ENCODE measurements at regions not wholly inside any gene's neighbourhood (a gene's known extent, or its start where the extent isn't known, plus 50 kb on each side); places are given as distances from the start of the nearest gene placed in this dataset.
"Not testable (repeated sequence)": the region's sequence is repeated elsewhere in the genome, so short reads cannot be mapped to it uniquely, and the experiment has no call there.

DNA sequence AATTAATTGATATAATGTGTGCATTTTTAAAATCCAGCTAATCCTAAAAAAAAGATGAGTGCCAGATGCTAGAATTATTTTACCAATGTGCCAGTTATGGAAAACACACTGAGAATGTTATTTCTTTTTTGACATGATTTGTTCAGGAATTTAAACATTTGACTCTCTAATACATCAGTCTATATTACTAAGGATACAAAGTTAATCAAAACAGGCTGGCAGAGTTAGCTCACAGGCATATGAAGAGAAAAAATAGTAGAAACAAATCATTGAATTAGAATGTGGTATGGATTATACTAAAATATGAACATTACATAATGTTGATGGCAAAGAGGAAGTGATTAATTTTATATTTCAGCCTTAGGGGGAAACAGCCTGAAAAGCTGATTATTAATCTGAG, 368.3 kb upstream of the GJE1 start:
- Histone ChIP-seq H3K36me3 (ENCODE audit: insufficient read depth, low read length) (no peaks in the 10 kb centered on the region), H3K4me1 (ENCODE audit: low read length) (no peaks in the 10 kb centered on the region), H3K9me3 (ENCODE audit: low read length) (peaks cover 6% of the 10 kb centered on the region; the same call in 1 of the 2 replicates), H3K27me3 (ENCODE audit: low read length) (no peaks in the 10 kb centered on the region), H3K4me3 (ENCODE audit: low read length) (no peak overlapping the region), H4K20me1 (ENCODE audit: insufficient read depth, low read depth, low read length) (no peaks in the 10 kb centered on the region), H3K4me2 (ENCODE audit: low read depth, low read length, poor library complexity, severe bottlenecking) (no peak overlapping the region), H2AFZ (ENCODE audit: low read length) (no peak overlapping the region), H3K9ac (ENCODE audit: low read length) (no peak overlapping the region), H3K9me2 (replicated peaks; ENCODE audit: insufficient read depth, low read length) (no peaks in the 10 kb centered on the region), H3K27ac (ENCODE audit: low read length) (no peak overlapping the region), H3K79me2 (ENCODE audit: low read length) (no peaks in the 10 kb centered on the region)
- no peak for DNase-seq

- Histone ChIP-seq H2AFZ (ENCODE audit: low read length) (no peak overlapping the region), H3K4me2 (ENCODE audit: low read depth, low read length, poor library complexity, severe bottlenecking) (no peak overlapping the region), H3K27ac (ENCODE audit: low read length) (no peak overlapping the region), H3K4me1 (ENCODE audit: low read length) (no peaks in the 10 kb centered on the region), H3K27me3 (ENCODE audit: low read length) (no peaks in the 10 kb centered on the region), H3K9me3 (ENCODE audit: low read length) (peaks cover 5% of the 10 kb centered on the region; the same call in 1 of the 2 replicates), H3K36me3 (ENCODE audit: insufficient read depth, low read length) (no peaks in the 10 kb centered on the region), H4K20me1 (ENCODE audit: insufficient read depth, low read depth, low read length) (no peaks in the 10 kb centered on the region), H3K4me3 (ENCODE audit: low read length) (no peak overlapping the region), H3K79me2 (ENCODE audit: low read length) (no peaks in the 10 kb centered on the region), H3K9ac (ENCODE audit: low read length) (no peak overlapping the region), H3K9me2 (replicated peaks; ENCODE audit: insufficient read depth, low read length) (no peaks in the 10 kb centered on the region)
- DNase-seq = peak; percentile 16
Measured at GRCh38 chr6:141758430-141758829, 374.3 kb upstream of the GJE1 start.

GRCh38 chr6:141753180-141753579, 379.5 kb upstream of the GJE1 start:
- peak; percentile 20 for DNase-seq
- Histone ChIP-seq H4K20me1 (ENCODE audit: insufficient read depth, low read depth, low read length) (no peaks in the 10 kb centered on the region), H3K27me3 (ENCODE audit: low read length) (no peaks in the 10 kb centered on the region), H3K4me2 (ENCODE audit: low read depth, low read length, poor library complexity, severe bottlenecking) (no peak overlapping the region), H3K36me3 (ENCODE audit: insufficient read depth, low read length) (no peaks in the 10 kb centered on the region), H3K9me3 (ENCODE audit: low read length) (peaks cover 5% of the 10 kb centered on the region; the same call in 1 of the 2 replicates), H3K27ac (ENCODE audit: low read length) (no peak overlapping the region), H3K4me1 (ENCODE audit: low read length) (no peaks in the 10 kb centered on the region), H2AFZ (ENCODE audit: low read length) (no peak overlapping the region), H3K79me2 (ENCODE audit: low read length) (no peaks in the 10 kb centered on the region), H3K4me3 (ENCODE audit: low read length) (no peak overlapping the region), H3K9me2 (replicated peaks; ENCODE audit: insufficient read depth, low read length) (no peaks in the 10 kb centered on the region), H3K9ac (ENCODE audit: low read length) (no peak overlapping the region)

DNA sequence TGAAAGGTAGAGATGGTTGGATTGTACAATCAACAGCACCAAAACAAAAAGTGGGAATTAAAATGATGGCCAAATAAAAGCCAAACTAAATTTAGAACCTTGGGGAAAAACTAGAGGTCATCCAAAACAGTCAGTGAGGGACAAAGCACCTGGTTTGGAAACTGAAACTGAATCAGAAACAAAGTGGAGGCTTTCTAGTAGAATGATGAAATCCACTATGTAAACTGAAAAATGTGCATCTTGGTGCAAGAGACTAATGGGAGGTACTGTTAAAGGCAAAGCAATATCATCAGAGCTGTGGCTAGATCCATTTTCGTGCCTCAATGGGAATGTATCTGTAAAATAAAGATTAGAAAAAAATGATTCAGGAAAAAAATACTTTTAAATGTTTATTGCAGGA, 380.0 kb upstream of the GJE1 start:
- Histone ChIP-seq H3K4me2 (ENCODE audit: low read depth, low read length, poor library complexity, severe bottlenecking) (no peak overlapping the region), H3K79me2 (ENCODE audit: low read length) (no peaks in the 10 kb centered on the region), H3K4me3 (ENCODE audit: low read length) (no peak overlapping the region), H3K27me3 (ENCODE audit: low read length) (no peaks in the 10 kb centered on the region), H3K4me1 (ENCODE audit: low read length) (no peaks in the 10 kb centered on the region), H2AFZ (ENCODE audit: low read length) (no peak overlapping the region), H4K20me1 (ENCODE audit: insufficient read depth, low read depth, low read length) (no peaks in the 10 kb centered on the region), H3K9ac (ENCODE audit: low read length) (no peak overlapping the region), H3K9me2 (replicated peaks; ENCODE audit: insufficient read depth, low read length) (no peaks in the 10 kb centered on the region), H3K36me3 (ENCODE audit: insufficient read depth, low read length) (no peaks in the 10 kb centered on the region), H3K9me3 (ENCODE audit: low read length) (peaks cover 5% of the 10 kb centered on the region; the same call in 1 of the 2 replicates), H3K27ac (ENCODE audit: low read length) (no peak overlapping the region)
- DNase-seq = peak; percentile 22

- not testable (repeated sequence) for DNase-seq; H4K20me1 ChIP-seq (ENCODE audit: insufficient read depth, low read depth, low read length); H3K36me3 ChIP-seq (ENCODE audit: insufficient read depth, low read length); H3K4me2 ChIP-seq (ENCODE audit: low read depth, low read length, poor library complexity, severe bottlenecking); H3K27ac ChIP-seq (ENCODE audit: low read length); H3K4me1 ChIP-seq (ENCODE audit: low read length); H3K9ac ChIP-seq (ENCODE audit: low read length); H3K79me2 ChIP-seq (ENCODE audit: low read length); H3K4me3 ChIP-seq (ENCODE audit: low read length); H2AFZ ChIP-seq (ENCODE audit: low read length); H3K27me3 ChIP-seq (ENCODE audit: low read length); H3K9me2 ChIP-seq (replicated peaks; ENCODE audit: insufficient read depth, low read length); H3K9me3 ChIP-seq (ENCODE audit: low read length)
Measured at GRCh38 chr6:141746324-141746723, 386.4 kb upstream of the GJE1 start.

GRCh38 chr6:141744971-141745370, 387.8 kb upstream of the GJE1 start:
- H4K20me1 ChIP-seq (ENCODE audit: insufficient read depth, low read depth, low read length) = no peaks in the 10 kb centered on the region
- H3K4me1 ChIP-seq (ENCODE audit: low read length) = no peaks in the 10 kb centered on the region
- H3K79me2 ChIP-seq (ENCODE audit: low read length) = no peaks in the 10 kb centered on the region
- H3K4me3 ChIP-seq (ENCODE audit: low read length) = no peak overlapping the region
- no peaks in the 10 kb centered on the region for H3K27me3 ChIP-seq (ENCODE audit: low read length)
- no peaks in the 10 kb centered on the region for H3K36me3 ChIP-seq (ENCODE audit: insufficient read depth, low read length)
- 0 out of 2 replicates have a peak, but pooled peaks cover 3% of the 10 kb centered on the region for H3K9me3 ChIP-seq (ENCODE audit: low read length)
- no peak overlapping the region for H3K4me2 ChIP-seq (ENCODE audit: low read depth, low read length, poor library complexity, severe bottlenecking)
- H2AFZ ChIP-seq (ENCODE audit: low read length) = no peak overlapping the region
- H3K27ac ChIP-seq (ENCODE audit: low read length) = no peak overlapping the region
- peak; percentile 20 for DNase-seq
- H3K9me2 ChIP-seq (replicated peaks; ENCODE audit: insufficient read depth, low read length) = no peaks in the 10 kb centered on the region
- no peak overlapping the region for H3K9ac ChIP-seq (ENCODE audit: low read length)

DNA sequence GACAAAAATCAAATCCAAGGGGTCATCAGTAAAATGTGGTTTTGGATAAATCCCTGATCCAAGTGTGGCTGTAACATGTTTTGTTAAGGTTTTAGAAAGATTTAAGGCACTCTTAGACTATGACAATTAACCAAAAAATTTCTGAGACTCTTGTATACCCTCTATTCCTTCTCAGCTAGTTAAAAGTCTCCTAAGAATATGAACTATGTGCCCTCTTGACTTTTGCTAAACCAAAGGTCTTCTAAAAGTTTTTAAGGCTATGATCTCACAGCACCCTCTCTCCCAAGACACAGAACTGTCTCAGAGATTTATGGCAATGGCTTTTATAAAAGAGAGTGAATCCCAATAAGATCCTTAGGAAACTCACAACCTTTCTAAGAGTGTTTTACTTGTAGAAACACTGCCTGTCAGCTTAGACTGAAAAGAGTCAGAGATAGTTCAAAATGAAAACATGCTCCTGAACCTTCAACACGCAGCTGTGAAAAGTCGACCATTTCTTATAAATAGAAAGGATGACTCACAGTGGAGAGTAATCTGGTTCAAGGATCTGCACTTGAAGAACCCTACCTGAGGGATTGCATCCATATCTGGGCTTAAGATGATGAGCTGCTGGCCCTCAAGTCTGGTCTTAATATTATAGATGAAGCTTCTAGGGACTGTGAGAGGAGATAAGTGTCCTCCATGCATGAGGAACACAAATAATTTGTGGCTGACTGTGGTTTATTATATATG, 388.4 kb upstream of the GJE1 start:
- Histone ChIP-seq H3K4me3 (ENCODE audit: low read length) (no peak overlapping the region), H3K79me2 (ENCODE audit: low read length) (no peaks in the 10 kb centered on the region), H3K27me3 (ENCODE audit: low read length) (no peaks in the 10 kb centered on the region), H2AFZ (ENCODE audit: low read length) (no peak overlapping the region), H4K20me1 (ENCODE audit: insufficient read depth, low read depth, low read length) (no peaks in the 10 kb centered on the region), H3K36me3 (ENCODE audit: insufficient read depth, low read length) (no peaks in the 10 kb centered on the region), H3K9me2 (replicated peaks; ENCODE audit: insufficient read depth, low read length) (no peaks in the 10 kb centered on the region), H3K4me1 (ENCODE audit: low read length) (no peaks in the 10 kb centered on the region), H3K4me2 (ENCODE audit: low read depth, low read length, poor library complexity, severe bottlenecking) (no peak overlapping the region), H3K9me3 (ENCODE audit: low read length) (0 out of 2 replicates have a peak, but pooled peaks cover 3% of the 10 kb centered on the region), H3K9ac (ENCODE audit: low read length) (no peak overlapping the region), H3K27ac (ENCODE audit: low read length) (no peak overlapping the region)
- DNase-seq = peak; percentile 11

GRCh38 chr6:141736104-141736503, 396.6 kb upstream of the GJE1 start:
- Histone ChIP-seq H3K36me3 (ENCODE audit: insufficient read depth, low read length) (no peaks in the 10 kb centered on the region), H4K20me1 (ENCODE audit: insufficient read depth, low read depth, low read length) (no peaks in the 10 kb centered on the region), H3K9ac (ENCODE audit: low read length) (no peak overlapping the region), H2AFZ (ENCODE audit: low read length) (no peak overlapping the region), H3K27ac (ENCODE audit: low read length) (no peak overlapping the region), H3K4me2 (ENCODE audit: low read depth, low read length, poor library complexity, severe bottlenecking) (no peak overlapping the region), H3K79me2 (ENCODE audit: low read length) (no peaks in the 10 kb centered on the region), H3K4me3 (ENCODE audit: low read length) (no peak overlapping the region), H3K9me2 (replicated peaks; ENCODE audit: insufficient read depth, low read length) (no peaks in the 10 kb centered on the region), H3K9me3 (ENCODE audit: low read length) (no peaks in the 10 kb centered on the region; the same call in 1 of the 2 replicates), H3K4me1 (ENCODE audit: low read length) (no peaks in the 10 kb centered on the region), H3K27me3 (ENCODE audit: low read length) (no peaks in the 10 kb centered on the region)
- DNase-seq = no peak

Measured in Karpas-422 (cell line).